Mucosa of descending colon (tissue), 3 donors: ENCODE measurements at regions not wholly inside any gene's neighbourhood (a gene's known extent, or its start where the extent isn't known, plus 50 kb on each side); places are given as distances from the start of the nearest gene placed in this dataset.

ENCODE experiments used
- ATAC-seq: fragments of 200-7000 bp; cut with Tn5 transposase; one replicate; pipeline ENCODE4 v1.9.1; 2020; ENCODE audit warnings: mild to moderate bottlenecking, moderate library complexity
- DNase-seq, 3 donors: peaks; one replicate each; pipeline ENCODE4 v3.0.0-alpha.2; 2020
- H3K36me3 ChIP-seq: fragments of 200-600 bp; one replicate; pipeline ENCODE4 v1.8.0; 2021; ENCODE audit warnings: low read depth, mild to moderate bottlenecking
- H3K4me1 ChIP-seq: fragments of 200-600 bp; one replicate; pipeline ENCODE4 v1.8.0; 2021; ENCODE audit warnings: low read depth, mild to moderate bottlenecking
- H3K4me3 ChIP-seq: fragments of 200-600 bp; one replicate; pipeline ENCODE4 v1.8.0; 2021; ENCODE audit warnings: mild to moderate bottlenecking
- H3K9me3 ChIP-seq: fragments of 200-600 bp; one replicate; pipeline ENCODE4 v1.8.0; 2021; ENCODE audit warnings: mild to moderate bottlenecking
- CTCF ChIP-seq: fragments of 200-600 bp; IDR thresholded peaks from one replicate; pipeline ENCODE4 v1.8.0; 2022; ENCODE audit warnings: antibody characterized with exemption, mild to moderate bottlenecking
- intact Hi-C, 2 donors: fragments of 100-400 bp; cut with DNase I in 1 of 2; cut with micrococcal nuclease in 1 of 2; formaldehyde crosslinking; loops; one replicate each; pipeline versions ENCODE4 v1.11.0 to v1.11.1; 2022; cut with DNase I, micrococcal nuclease
- donor health status: DM: no; HTN: no; CAD: no; lungs with moderate emphysema.
- donor health status: DM: no; HTN: no; CAD: no.
- donor health status: DM: no; HTN: yes; CAD: no.

GRCh38 chr2:23029111-23029510 is 355.9 kb upstream of the KLHL29 start:
- no peaks in the 10 kb centered on the region for H3K4me1 ChIP-seq
- DNase-seq = no peak
- H3K4me3 ChIP-seq = no peak overlapping the region
- no peak for ATAC-seq
- no peaks in the 10 kb centered on the region for H3K36me3 ChIP-seq
- no peak for TF ChIP-seq CTCF
- intact Hi-C loops = no loop called here
- no peaks in the 10 kb centered on the region for H3K9me3 ChIP-seq

GRCh38 chr2:23029951-23030350 is 355.0 kb upstream of the KLHL29 start:
- H3K36me3 ChIP-seq = no peaks in the 10 kb centered on the region
- no peak overlapping the region for H3K4me3 ChIP-seq
- DNase-seq (no peak), ATAC-seq (no peak)
- intact Hi-C loops = no loop called here
- no peak for TF ChIP-seq CTCF
- H3K9me3 ChIP-seq = no peaks in the 10 kb centered on the region
- H3K4me1 ChIP-seq = no peaks in the 10 kb centered on the region

- H3K4me1 ChIP-seq = no peaks in the 10 kb centered on the region
- DNase-seq (no peak), ATAC-seq (no peak)
- no peak for TF ChIP-seq CTCF
- intact Hi-C loops = no loop called here
- no peaks in the 10 kb centered on the region for H3K36me3 ChIP-seq
- no peaks in the 10 kb centered on the region for H3K9me3 ChIP-seq
- H3K4me3 ChIP-seq = no peak overlapping the region
Observed at GRCh38 chr2:23034996-23035395, 350.0 kb upstream of the KLHL29 start.

- DNase-seq (no peak), ATAC-seq (no peak)
- H3K36me3 ChIP-seq = no peaks in the 10 kb centered on the region
- H3K4me3 ChIP-seq = no peak overlapping the region
- TF ChIP-seq CTCF = no peak
- H3K4me1 ChIP-seq = no peaks in the 10 kb centered on the region
- intact Hi-C loops = no loop called here
- H3K9me3 ChIP-seq = no peaks in the 10 kb centered on the region
Observed at GRCh38 chr2:23036629-23037028, 348.4 kb upstream of the KLHL29 start.

GRCh38 chr2:23037596-23037995 is 347.4 kb upstream of the KLHL29 start:
- intact Hi-C loops = no loop called here
- no peak for TF ChIP-seq CTCF
- no peak overlapping the region for H3K4me3 ChIP-seq
- no peaks in the 10 kb centered on the region for H3K9me3 ChIP-seq
- no peaks in the 10 kb centered on the region for H3K36me3 ChIP-seq
- no peaks in the 10 kb centered on the region for H3K4me1 ChIP-seq
- ATAC-seq (no peak), DNase-seq (no peak)

GRCh38 chr2:23041443-23041842 is 343.5 kb upstream of the KLHL29 start:
- no peak for ATAC-seq
- no peaks in the 10 kb centered on the region for H3K9me3 ChIP-seq
- no peak overlapping the region for H3K4me3 ChIP-seq
- DNase-seq = no peak
- no peaks in the 10 kb centered on the region for H3K4me1 ChIP-seq
- no peaks in the 10 kb centered on the region for H3K36me3 ChIP-seq
- intact Hi-C loops = no loop called here
- TF ChIP-seq CTCF = no peak
